NCI-H524 (cell line): ENCODE measurements at regions not wholly inside any gene's neighbourhood (a gene's known extent, or its start where the extent isn't known, plus 50 kb on each side); places are given as distances from the start of the nearest gene placed in this dataset.
A peak's percentile ranks its signal among the peaks of the same experiment; 100 is the strongest.

Experiments
- DNase-seq, 2 experiments: peaks; one replicate each; lab custom pipeline; 2025; lab: John Stamatoyannopoulos, UW

DNA sequence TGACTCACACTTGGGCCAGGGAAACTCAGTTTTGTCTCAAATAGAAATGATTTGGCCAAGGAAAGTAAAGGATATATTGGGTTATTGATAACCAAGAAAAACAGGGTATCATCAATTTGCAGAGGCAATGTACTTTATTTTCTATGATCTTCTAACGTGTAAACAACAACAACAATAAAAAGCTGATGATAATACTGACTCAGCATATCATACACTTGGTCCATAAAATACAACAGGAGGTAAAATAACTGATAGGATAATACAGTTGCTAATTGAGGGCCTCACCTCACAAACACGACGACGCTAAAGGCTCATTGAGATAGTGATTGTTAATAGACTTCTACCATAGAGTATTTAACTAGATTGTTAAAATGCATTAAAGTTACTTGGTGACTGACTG is 774.0 kb upstream of the NOVA1 start:
- DNase-seq: no peak

GRCh38 chr14:27372771-27373170 is 774.9 kb upstream of the NOVA1 start:
- DNase-seq: no peak

DNA sequence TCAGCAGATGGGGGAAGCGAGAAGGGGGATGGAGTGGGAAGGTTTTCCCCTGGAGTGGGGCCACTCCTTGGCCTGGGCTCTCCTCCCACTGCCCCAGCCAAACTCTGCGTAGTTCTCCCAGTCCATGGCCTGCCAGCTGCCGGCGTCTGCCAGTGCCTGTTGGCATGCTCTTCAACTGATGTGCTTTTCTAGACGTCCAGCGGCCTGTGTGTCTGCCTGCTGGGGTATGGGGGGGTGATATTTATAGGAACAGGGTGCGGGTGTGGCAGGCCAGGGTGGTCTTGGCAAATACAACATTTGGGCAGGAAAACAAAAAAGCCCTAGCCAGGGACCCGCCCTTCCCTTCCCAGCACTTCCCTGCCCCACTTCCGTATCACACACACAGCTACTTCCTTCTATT is 786.3 kb upstream of the NOVA1 start:
- DNase-seq: no peak

GRCh38 chr14:27386391-27386790 is 788.6 kb upstream of the NOVA1 start:
- DNase-seq: no peak

GRCh38 chr14:27387463-27387862 is 789.6 kb upstream of the NOVA1 start:
- DNase-seq: no peak

DNA sequence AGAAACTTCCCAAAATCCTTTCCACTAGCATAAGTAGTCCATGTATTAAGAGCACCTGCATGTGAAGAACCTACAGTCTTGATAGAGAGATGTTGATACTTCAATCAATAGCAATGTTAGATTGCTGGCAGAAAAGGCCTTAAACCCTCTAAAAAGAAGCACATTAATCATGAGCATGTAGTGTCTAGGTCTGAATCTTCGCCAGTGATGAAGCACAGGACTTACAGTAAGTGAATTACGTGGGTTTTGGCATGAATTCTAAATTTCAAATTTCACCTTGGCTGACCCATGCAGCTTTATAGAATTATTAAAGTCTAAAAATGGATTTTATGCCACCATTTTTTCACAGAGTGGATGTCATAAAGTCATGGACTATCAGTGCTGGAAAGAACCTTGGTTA is 791.6 kb upstream of the NOVA1 start:
- DNase-seq: no peak

DNA sequence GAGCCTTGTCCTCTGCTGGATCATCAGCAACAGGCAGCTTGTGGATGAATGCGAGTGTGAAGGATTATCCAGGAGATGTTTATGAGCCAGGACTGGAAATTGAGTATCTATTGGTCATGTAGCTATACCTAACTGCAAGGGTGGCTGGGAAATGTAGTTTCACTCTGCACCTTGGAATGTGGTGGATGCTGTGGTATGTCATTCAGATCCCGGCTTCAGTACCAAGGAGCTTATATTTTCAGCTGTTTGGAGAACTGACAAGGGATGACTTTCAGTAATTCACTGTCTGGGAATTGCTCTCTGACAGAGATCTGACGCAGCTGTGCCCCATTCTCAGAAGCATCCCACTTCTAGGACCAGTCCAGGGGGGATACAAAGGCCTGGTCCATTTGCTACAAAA is 792.3 kb upstream of the NOVA1 start:
- DNase-seq: no peak

GRCh38 chr14:27391331-27391730 is 793.5 kb upstream of the NOVA1 start:
- DNase-seq: no peak

GRCh38 chr14:27392153-27392552 is 794.3 kb upstream of the NOVA1 start:
- no peak for DNase-seq

- no peak for DNase-seq
Measured at GRCh38 chr14:27409944-27410343, 812.1 kb upstream of the NOVA1 start.

- DNase-seq: no peak
Measured at GRCh38 chr14:27410981-27411380, 813.1 kb upstream of the NOVA1 start.

DNA sequence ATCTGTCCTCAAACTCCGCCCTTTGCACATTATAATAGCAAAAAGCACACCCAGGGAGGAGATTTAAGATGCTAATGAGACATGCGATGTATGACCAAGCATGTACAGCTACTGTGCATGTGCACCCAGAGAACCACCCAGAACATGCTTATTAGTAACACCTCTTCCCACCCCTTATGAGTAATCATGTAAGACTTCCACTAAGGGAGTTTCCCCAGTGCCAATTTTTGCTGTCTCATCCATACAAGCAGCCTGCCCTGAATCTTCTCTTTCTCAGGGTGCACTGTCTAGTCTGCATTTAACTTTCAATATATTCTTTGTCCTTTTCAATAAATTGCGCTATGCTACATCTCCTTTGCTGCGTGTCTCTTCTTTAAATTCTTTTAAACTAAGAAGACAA is 830.0 kb upstream of the NOVA1 start:
- no peak for DNase-seq

- no peak for DNase-seq
Measured at GRCh38 chr14:27435923-27436670, 838.3 kb upstream of the NOVA1 start.

DNA sequence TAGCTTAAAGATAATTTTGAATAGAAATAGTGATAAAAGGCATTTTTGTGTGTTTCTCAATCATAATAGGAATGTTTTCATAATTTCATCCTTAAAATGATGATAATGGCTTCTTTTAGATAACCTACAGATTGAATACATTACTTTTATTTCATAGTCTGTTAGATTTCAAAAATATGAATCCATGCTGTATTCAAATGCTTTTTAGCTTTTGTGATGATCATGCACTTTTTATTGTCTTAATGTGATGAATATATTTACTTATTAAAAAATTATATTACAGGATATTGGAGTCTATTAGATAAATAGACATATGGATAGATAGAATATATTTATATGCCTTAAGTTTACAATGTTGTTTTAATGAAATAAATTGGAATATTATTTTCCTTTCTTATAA is 886.8 kb upstream of the NOVA1 start:
- no peak for DNase-seq

DNA sequence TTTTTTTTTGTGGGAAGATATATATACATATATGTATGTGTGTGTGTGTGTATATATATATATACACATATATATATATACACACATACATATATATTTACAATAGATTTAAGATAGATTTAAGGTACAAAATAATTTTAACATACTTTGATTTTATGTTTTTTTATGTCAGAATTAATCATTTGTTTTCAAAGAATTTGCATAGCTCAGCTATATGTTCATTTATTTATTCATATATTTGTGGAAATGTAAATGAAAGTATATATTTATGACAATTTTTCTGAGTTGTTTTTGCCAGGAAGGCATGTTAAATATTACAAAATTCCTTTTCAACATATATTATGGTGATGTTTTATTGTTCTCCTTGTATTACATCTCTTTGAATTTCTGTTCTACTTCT is 887.4 kb upstream of the NOVA1 start:
- no peak for DNase-seq

DNA sequence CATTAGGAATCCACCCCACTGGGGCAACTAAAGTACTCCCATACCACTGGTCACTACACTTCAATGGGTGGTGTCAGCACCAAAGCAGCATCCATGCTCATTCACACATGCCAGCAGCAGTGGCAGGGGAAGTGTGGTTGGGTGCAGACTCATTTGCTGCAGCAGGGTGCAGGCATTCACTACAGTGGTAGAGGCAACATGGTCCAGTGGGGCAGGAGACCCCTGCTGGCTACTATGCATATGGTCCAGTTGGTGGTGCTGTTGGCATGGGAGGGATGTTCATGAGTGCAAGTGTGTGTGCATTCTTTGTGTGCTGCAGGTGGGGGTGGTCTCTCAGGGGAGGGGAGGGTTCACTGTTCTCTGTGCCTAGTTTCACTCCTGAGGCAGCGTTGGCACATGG is 908.4 kb upstream of the NOVA1 start:
- DNase-seq: no peak

GRCh38 chr14:27528328-27528727 is 930.5 kb upstream of the NOVA1 start:
- DNase-seq: peak; percentile 62 to 85

GRCh38 chr14:27536748-27537147 is 938.9 kb upstream of the NOVA1 start:
- no peak for DNase-seq

GRCh38 chr14:27546111-27546510 is 948.3 kb upstream of the NOVA1 start:
- DNase-seq: no peak

- peak; percentile 25 to 69 for DNase-seq
Measured at GRCh38 chr14:27553790-27554189, 956.0 kb upstream of the NOVA1 start.

- no peak for DNase-seq
Measured at GRCh38 chr14:27557445-27557844, 959.6 kb upstream of the NOVA1 start.

DNA sequence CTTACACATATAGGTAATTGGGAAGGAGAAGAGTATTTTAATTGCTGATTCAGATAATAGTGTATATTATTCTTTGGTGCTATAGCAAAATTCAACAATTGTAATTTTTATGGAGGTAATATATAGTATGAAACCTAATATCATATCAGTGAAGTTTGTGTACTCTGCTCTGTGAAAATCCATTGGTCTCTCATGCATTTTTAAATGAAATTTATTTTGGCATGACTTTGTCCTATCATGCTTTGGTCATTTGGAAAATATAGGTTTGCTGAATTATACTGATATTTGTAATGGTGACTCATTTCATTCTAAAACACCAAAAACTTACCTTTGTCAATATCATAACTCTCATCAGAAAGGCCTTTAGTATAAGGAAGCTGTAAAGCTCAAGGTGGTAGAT is 962.0 kb upstream of the NOVA1 start:
- no peak for DNase-seq

GRCh38 chr14:27566843-27567382 is 969.1 kb upstream of the NOVA1 start:
- no peak for DNase-seq

DNA sequence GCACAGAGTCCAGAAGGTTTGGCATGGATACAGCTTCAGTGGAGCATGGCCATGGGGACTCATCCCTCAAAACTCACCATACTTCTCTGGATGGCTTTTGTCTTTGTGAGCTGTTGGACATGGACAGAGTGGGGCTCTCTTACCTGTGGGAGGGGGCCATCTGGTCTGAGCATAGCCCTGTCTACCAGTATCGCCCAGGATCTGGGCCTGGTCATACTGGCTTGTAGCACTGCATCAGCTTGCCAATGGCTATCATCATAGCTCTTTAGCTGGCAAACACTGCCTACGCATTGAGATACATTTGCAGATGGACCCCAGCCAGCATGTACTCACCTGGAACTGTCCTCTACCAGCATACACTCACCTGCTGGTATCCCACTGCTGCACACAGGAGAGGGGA is 975.2 kb upstream of the NOVA1 start:
- no peak for DNase-seq
